Spleen (tissue), 7 donors: ENCODE measurements at regions not wholly inside any gene's neighbourhood (a gene's known extent, or its start where the extent isn't known, plus 50 kb on each side); places are given as distances from the start of the nearest gene placed in this dataset.
"Not testable (repeated sequence)": the region's sequence is repeated elsewhere in the genome, so short reads cannot be mapped to it uniquely, and the experiment has no call there.

Experiments
- CTCF ChIP-seq, 11 experiments: fragments of 200-600 bp in 7 of 11; fragments of 450-650 bp in 4 of 11; sonication (generic) in 4 of 11; IDR thresholded peaks in 8 of 11; conservative IDR thresholded peaks in 3 of 11; 1 replicate in 7 of 11; 2 replicates in 4 of 11; pipeline versions ENCODE4 v1.4.0 to v1.8.0; 2016 to 2021; ENCODE audit warnings: antibody characterized with exemption in 11 of 11, inconsistent platforms in 4 of 11, mild to moderate bottlenecking in 1 of 11
- POLR2A ChIP-seq, 3 donors: fragments of 450-650 bp; IDR thresholded peaks; one replicate each; pipeline ENCODE4 v1.5.1; 2017; ENCODE audit warnings: antibody characterized with exemption in 3 of 3, mild to moderate bottlenecking in 1 of 3
- donor health status: DM: no; HTN: no; CAD: no; lungs with moderate emphysema.
- donor health status: DM: no; HTN: no; CAD: no.
- donor health status: DM: no; HTN: no; CAD: no.

GRCh38 chr5:153381630-153382029, 108.8 kb upstream of the GRIA1 start:
- not testable (repeated sequence) for TF ChIP-seq POLR2A (IDR thresholded peaks at IDR 0.05); CTCF (IDR thresholded peaks at IDR 0.05 in 8 of 11, conservative IDR thresholded peaks at IDR 0.05 in 3 of 11)
